DOHH2 (cell line): ENCODE measurements at regions not wholly inside any gene's neighbourhood (a gene's known extent, or its start where the extent isn't known, plus 50 kb on each side); places are given as distances from the start of the nearest gene placed in this dataset.

Experiments used
- H3F3A ChIP-seq: fragments of 200-600 bp; sonication (generic), shearing (Covaris generic); 2 replicates; pipeline ENCODE4 v1.6.0; 2016; ENCODE audit warnings: antibody characterized with exemption, mild to moderate bottlenecking; ENCODE audit not compliant: control insufficient read depth, insufficient read depth
- H3K27ac ChIP-seq: fragments of 200-600 bp; sonication (generic); 2 replicates; pipeline ENCODE4 v1.5.1; 2014; ENCODE audit warnings: low read depth, mild to moderate bottlenecking, low read length, moderate library complexity
- H3K27me3 ChIP-seq: fragments of 200-600 bp; sonication (generic); 2 replicates; pipeline ENCODE4 v1.6.1; 2014; ENCODE audit warnings: mild to moderate bottlenecking, low read length, mixed read lengths; ENCODE audit not compliant: control insufficient read depth
- H3K36me3 ChIP-seq: fragments of 200-600 bp; sonication (generic); 2 replicates; pipeline ENCODE4 v1.6.1; 2014; ENCODE audit warnings: mild to moderate bottlenecking, low read length, moderate library complexity, mixed read lengths; ENCODE audit not compliant: control insufficient read depth
- H3K4me1 ChIP-seq: fragments of 200-600 bp; sonication (generic); 2 replicates; pipeline ENCODE4 v1.6.1; 2014; ENCODE audit warnings: mild to moderate bottlenecking, low read length, mixed read lengths; ENCODE audit not compliant: control insufficient read depth
- H3K4me2 ChIP-seq: fragments of 200-600 bp; sonication (generic); 2 replicates; pipeline ENCODE4 v1.6.0; 2014; ENCODE audit warnings: mild to moderate bottlenecking, low read length, moderate library complexity
- H3K4me3 ChIP-seq: fragments of 200-600 bp; sonication (generic); 2 replicates; pipeline ENCODE4 v1.5.1; 2014; ENCODE audit warnings: mild to moderate bottlenecking, low read length, mixed read lengths
- H3K79me2 ChIP-seq: fragments of 200-600 bp; sonication (generic); 2 replicates; pipeline ENCODE4 v1.6.1; 2014; ENCODE audit warnings: mild to moderate bottlenecking, low read length, mixed read lengths; ENCODE audit not compliant: control insufficient read depth
- H3K9me2 ChIP-seq: fragments of 200-600 bp; sonication (generic); replicated peaks from 2 replicates; pipeline ENCODE4 v1.6.1; 2014; ENCODE audit warnings: mild to moderate bottlenecking, low read length, mixed read lengths; ENCODE audit not compliant: control insufficient read depth
- H3K9me3 ChIP-seq: fragments of 200-600 bp; sonication (generic); 2 replicates; pipeline ENCODE4 v1.6.1; 2014; ENCODE audit warnings: antibody characterized with exemption, low read length, mixed read lengths; ENCODE audit not compliant: control insufficient read depth, insufficient read depth
- H4K20me1 ChIP-seq: fragments of 200-600 bp; sonication (generic); 2 replicates; pipeline ENCODE4 v1.6.0; 2014; ENCODE audit warnings: low read depth, mild to moderate bottlenecking, antibody characterized with exemption, low read length, moderate library complexity; ENCODE audit not compliant: control insufficient read depth, insufficient read depth
- EZH2phosphoT487 ChIP-seq: fragments of 200-600 bp; sonication (generic); IDR thresholded peaks from 2 replicates; pipeline ENCODE4 v1.6.1; 2017; ENCODE audit warnings: borderline replicate concordance, mild to moderate bottlenecking, antibody characterized with exemption, low read length, moderate library complexity, mixed read lengths
- TF ChIP-seq, protein P1 (sequence below): fragments of 200-600 bp; sonication (generic); IDR thresholded peaks from one replicate; pipeline ENCODE4 v1.5.1; 2014; ENCODE audit warnings: antibody characterized with exemption, mild to moderate bottlenecking, low read depth, low read length; ENCODE audit not compliant: poor library complexity, severe bottlenecking

DNA sequence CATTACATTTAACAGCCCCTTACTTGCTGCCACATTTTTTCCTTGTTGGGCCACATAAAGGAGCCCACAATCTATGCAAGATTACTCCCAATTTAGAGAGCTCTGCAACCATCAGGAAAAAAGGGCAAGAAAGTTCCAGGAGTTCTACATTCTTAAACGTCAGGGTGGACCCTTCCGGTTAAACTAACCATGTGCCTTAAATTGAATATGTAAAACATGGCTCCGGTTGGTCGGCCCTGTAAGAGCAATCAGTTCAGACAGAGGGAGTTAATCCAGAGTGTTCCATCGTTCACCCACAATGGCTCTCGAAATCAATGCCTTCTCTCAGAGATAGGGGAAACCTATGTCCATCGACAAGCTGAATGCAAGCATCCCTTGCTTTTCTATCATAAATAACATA, 253.7 kb upstream of the PFKP start:
- H3F3A ChIP-seq: no peaks in the 10 kb centered on the region
- H3K36me3 ChIP-seq: no peaks in the 10 kb centered on the region
- H3K9me3 ChIP-seq: no peaks in the 10 kb centered on the region
- no peaks in the 10 kb centered on the region for H3K4me1 ChIP-seq
- TF ChIP-seq, protein P1, sequence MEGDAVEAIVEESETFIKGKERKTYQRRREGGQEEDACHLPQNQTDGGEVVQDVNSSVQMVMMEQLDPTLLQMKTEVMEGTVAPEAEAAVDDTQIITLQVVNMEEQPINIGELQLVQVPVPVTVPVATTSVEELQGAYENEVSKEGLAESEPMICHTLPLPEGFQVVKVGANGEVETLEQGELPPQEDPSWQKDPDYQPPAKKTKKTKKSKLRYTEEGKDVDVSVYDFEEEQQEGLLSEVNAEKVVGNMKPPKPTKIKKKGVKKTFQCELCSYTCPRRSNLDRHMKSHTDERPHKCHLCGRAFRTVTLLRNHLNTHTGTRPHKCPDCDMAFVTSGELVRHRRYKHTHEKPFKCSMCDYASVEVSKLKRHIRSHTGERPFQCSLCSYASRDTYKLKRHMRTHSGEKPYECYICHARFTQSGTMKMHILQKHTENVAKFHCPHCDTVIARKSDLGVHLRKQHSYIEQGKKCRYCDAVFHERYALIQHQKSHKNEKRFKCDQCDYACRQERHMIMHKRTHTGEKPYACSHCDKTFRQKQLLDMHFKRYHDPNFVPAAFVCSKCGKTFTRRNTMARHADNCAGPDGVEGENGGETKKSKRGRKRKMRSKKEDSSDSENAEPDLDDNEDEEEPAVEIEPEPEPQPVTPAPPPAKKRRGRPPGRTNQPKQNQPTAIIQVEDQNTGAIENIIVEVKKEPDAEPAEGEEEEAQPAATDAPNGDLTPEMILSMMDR: no peak
- no peak for TF ChIP-seq EZH2phosphoT487
- H3K9me2 ChIP-seq: no peaks in the 10 kb centered on the region
- no peaks in the 10 kb centered on the region for H4K20me1 ChIP-seq
- H3K27ac ChIP-seq: no peak overlapping the region
- H3K27me3 ChIP-seq: no peaks in the 10 kb centered on the region
- no peak overlapping the region for H3K4me2 ChIP-seq
- H3K4me3 ChIP-seq: no peak overlapping the region
- no peaks in the 10 kb centered on the region for H3K79me2 ChIP-seq

DNA sequence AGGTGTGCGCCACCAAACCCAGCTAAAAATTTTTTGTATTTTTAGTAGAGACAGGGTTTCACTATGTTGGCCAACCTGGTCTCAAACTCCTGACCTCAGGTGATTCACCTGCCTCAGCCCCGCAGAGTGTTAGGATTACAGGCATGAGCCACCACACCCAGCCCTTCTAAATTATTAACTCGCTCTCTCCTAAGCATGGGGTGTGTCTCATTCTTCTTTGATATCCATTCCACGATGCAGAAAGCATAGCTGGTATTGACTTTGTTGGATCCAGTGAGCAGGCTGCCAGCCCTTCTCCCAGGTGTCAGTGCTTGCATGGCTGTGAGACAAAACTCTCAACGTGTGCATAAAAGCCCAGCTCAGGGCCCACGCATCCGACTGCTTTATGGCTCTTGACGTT, 254.1 kb upstream of the PFKP start:
- H3K27me3 ChIP-seq: no peaks in the 10 kb centered on the region
- no peak for TF ChIP-seq EZH2phosphoT487
- TF ChIP-seq, protein P1: no peak
- no peaks in the 10 kb centered on the region for H3K36me3 ChIP-seq
- H4K20me1 ChIP-seq: no peaks in the 10 kb centered on the region
- no peaks in the 10 kb centered on the region for H3K79me2 ChIP-seq
- H3K4me2 ChIP-seq: no peak overlapping the region
- no peaks in the 10 kb centered on the region for H3K9me2 ChIP-seq
- no peaks in the 10 kb centered on the region for H3F3A ChIP-seq
- no peaks in the 10 kb centered on the region for H3K4me1 ChIP-seq
- no peak overlapping the region for H3K27ac ChIP-seq
- H3K4me3 ChIP-seq: no peak overlapping the region
- H3K9me3 ChIP-seq: no peaks in the 10 kb centered on the region

DNA sequence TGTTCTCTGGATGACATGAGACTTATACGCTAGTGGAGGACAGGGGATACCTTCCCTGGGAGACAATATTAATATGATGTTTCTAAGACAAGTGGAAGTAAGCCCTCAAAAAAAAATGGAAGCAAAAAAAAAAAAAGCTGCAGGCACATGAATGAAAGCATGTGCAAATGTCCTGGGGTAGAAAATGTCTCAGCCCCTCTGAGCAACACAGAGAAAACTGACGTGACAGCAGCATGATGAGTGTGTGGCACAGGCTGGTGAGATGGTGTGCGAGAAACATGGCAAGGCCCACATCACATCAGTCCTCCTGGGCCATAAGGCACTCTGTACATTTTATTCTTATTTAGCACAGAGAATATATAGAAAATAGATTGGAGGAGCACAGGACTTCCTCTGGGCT, 254.7 kb upstream of the PFKP start:
- TF ChIP-seq EZH2phosphoT487: no peak
- TF ChIP-seq, protein P1: no peak
- Histone ChIP-seq H3K9me2 (no peaks in the 10 kb centered on the region), H3K79me2 (no peaks in the 10 kb centered on the region), H3K27me3 (no peaks in the 10 kb centered on the region), H3K4me2 (no peak overlapping the region), H3K27ac (no peak overlapping the region), H4K20me1 (no peaks in the 10 kb centered on the region), H3K9me3 (no peaks in the 10 kb centered on the region), H3F3A (no peaks in the 10 kb centered on the region), H3K4me1 (no peaks in the 10 kb centered on the region), H3K36me3 (no peaks in the 10 kb centered on the region), H3K4me3 (no peak overlapping the region)

DNA sequence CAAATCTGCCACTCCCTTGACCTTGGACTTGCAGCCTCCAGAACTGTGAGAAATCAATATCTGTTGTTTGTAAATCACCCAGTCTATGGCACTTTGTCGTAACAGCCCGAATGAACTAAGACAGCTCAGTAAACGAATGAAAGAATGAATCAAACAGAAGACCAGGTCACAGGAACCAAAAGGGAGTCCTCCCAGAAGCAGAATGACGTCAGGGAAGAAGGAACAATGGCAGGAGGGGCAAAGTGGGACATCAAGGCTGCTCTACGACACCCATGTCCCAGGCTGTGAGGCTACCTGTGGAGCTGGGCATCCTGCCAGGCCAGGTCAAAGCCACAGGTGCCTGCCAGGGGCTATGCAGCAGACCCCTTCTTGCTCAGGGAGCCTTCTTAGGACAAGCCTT, 267.2 kb upstream of the PFKP start:
- TF ChIP-seq, protein P1: no peak
- TF ChIP-seq EZH2phosphoT487: no peak
- Histone ChIP-seq H3F3A (no peaks in the 10 kb centered on the region), H3K79me2 (no peaks in the 10 kb centered on the region), H3K27me3 (no peaks in the 10 kb centered on the region), H3K4me1 (no peaks in the 10 kb centered on the region), H3K4me2 (no peak overlapping the region), H3K4me3 (no peak overlapping the region), H4K20me1 (no peaks in the 10 kb centered on the region), H3K27ac (no peak overlapping the region), H3K36me3 (no peaks in the 10 kb centered on the region), H3K9me2 (no peaks in the 10 kb centered on the region), H3K9me3 (no peaks in the 10 kb centered on the region)
